ENCODE measurements at regions not wholly inside any gene's neighbourhood (a gene's known extent, or its start where the extent isn't known, plus 50 kb on each side); places are given as distances from the start of the nearest gene placed in this dataset.

- TF ChIP-seq, protein P1, sequence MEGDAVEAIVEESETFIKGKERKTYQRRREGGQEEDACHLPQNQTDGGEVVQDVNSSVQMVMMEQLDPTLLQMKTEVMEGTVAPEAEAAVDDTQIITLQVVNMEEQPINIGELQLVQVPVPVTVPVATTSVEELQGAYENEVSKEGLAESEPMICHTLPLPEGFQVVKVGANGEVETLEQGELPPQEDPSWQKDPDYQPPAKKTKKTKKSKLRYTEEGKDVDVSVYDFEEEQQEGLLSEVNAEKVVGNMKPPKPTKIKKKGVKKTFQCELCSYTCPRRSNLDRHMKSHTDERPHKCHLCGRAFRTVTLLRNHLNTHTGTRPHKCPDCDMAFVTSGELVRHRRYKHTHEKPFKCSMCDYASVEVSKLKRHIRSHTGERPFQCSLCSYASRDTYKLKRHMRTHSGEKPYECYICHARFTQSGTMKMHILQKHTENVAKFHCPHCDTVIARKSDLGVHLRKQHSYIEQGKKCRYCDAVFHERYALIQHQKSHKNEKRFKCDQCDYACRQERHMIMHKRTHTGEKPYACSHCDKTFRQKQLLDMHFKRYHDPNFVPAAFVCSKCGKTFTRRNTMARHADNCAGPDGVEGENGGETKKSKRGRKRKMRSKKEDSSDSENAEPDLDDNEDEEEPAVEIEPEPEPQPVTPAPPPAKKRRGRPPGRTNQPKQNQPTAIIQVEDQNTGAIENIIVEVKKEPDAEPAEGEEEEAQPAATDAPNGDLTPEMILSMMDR (IDR thresholded peaks at IDR 0.05; ENCODE audit: poor library complexity, severe bottlenecking) = no peak
- TF ChIP-seq EP300 (conservative IDR thresholded peaks at IDR 0.05; ENCODE audit: poor library complexity, severe bottlenecking) (no peak), RAD21 (conservative IDR thresholded peaks at IDR 0.05) (no peak), POLR2AphosphoS5 (IDR thresholded peaks at IDR 0.05) (no peak), EZH2 (IDR thresholded peaks at IDR 0.05; ENCODE audit: borderline replicate concordance, insufficient read depth, low read length, poor library complexity, severe bottlenecking) (no peak), TAF1 (IDR thresholded peaks at IDR 0.05; ENCODE audit: low read depth) (no peak), MXI1 (conservative IDR thresholded peaks at IDR 0.05; ENCODE audit: poor library complexity, severe bottlenecking) (no peak), SMC3 (conservative IDR thresholded peaks at IDR 0.05; ENCODE audit: poor library complexity) (no peak)
- TF ChIP-seq, protein P2, sequence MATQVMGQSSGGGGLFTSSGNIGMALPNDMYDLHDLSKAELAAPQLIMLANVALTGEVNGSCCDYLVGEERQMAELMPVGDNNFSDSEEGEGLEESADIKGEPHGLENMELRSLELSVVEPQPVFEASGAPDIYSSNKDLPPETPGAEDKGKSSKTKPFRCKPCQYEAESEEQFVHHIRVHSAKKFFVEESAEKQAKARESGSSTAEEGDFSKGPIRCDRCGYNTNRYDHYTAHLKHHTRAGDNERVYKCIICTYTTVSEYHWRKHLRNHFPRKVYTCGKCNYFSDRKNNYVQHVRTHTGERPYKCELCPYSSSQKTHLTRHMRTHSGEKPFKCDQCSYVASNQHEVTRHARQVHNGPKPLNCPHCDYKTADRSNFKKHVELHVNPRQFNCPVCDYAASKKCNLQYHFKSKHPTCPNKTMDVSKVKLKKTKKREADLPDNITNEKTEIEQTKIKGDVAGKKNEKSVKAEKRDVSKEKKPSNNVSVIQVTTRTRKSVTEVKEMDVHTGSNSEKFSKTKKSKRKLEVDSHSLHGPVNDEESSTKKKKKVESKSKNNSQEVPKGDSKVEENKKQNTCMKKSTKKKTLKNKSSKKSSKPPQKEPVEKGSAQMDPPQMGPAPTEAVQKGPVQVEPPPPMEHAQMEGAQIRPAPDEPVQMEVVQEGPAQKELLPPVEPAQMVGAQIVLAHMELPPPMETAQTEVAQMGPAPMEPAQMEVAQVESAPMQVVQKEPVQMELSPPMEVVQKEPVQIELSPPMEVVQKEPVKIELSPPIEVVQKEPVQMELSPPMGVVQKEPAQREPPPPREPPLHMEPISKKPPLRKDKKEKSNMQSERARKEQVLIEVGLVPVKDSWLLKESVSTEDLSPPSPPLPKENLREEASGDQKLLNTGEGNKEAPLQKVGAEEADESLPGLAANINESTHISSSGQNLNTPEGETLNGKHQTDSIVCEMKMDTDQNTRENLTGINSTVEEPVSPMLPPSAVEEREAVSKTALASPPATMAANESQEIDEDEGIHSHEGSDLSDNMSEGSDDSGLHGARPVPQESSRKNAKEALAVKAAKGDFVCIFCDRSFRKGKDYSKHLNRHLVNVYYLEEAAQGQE (IDR thresholded peaks at IDR 0.05; ENCODE audit: borderline replicate concordance) = no peak
Observed at GRCh38 chr2:105688946-105689345, 55.8 kb upstream of the NCK2 start.
